GM23338 (cell line): ENCODE measurements at regions not wholly inside any gene's neighbourhood (a gene's known extent, or its start where the extent isn't known, plus 50 kb on each side); places are given as distances from the start of the nearest gene placed in this dataset.

Source experiments
- ATAC-seq: fragments of 200-7000 bp; cut with Tn5 transposase; 3 replicates; pipeline ENCODE4 v1.9.1; 2020
- DNase-seq: peaks from one replicate; pipeline ENCODE4 v3.0.0-alpha.2; 2015; ENCODE audit warnings: low spot score
- H2AFZ ChIP-seq: fragments of 200-600 bp; sonication (generic); 2 replicates; pipeline ENCODE4 v1.8.0; 2016; ENCODE audit warnings: antibody characterized with exemption, mild to moderate bottlenecking, moderate library complexity
- H3F3A ChIP-seq: fragments of 200-600 bp; sonication (generic); replicated peaks from 2 replicates; pipeline ENCODE4 v1.8.0; 2017; ENCODE audit warnings: antibody characterized with exemption, mixed run types, low read depth
- H3K27ac ChIP-seq: fragments of 200-600 bp; sonication (generic); 2 replicates; pipeline ENCODE4 v1.6.1; 2016; ENCODE audit warnings: low read depth
- H3K27me3 ChIP-seq: fragments of 200-600 bp; sonication (generic); 2 replicates; pipeline ENCODE4 v1.8.0; 2016; ENCODE audit warnings: mild to moderate bottlenecking, mixed run types, moderate library complexity; ENCODE audit not compliant: insufficient read depth
- H3K36me3 ChIP-seq: fragments of 200-600 bp; sonication (generic); 2 replicates; pipeline ENCODE4 v1.8.0; 2016; ENCODE audit warnings: mild to moderate bottlenecking; ENCODE audit not compliant: insufficient read depth
- H3K4me1 ChIP-seq: fragments of 200-600 bp; sonication (generic); 2 replicates; pipeline ENCODE4 v1.8.0; 2016; ENCODE audit warnings: mild to moderate bottlenecking, moderate library complexity; ENCODE audit not compliant: insufficient read depth
- H3K4me2 ChIP-seq: fragments of 200-600 bp; sonication (generic); 2 replicates; pipeline ENCODE4 v1.7.1; 2017; ENCODE audit warnings: mixed run types
- H3K4me3 ChIP-seq: fragments of 200-600 bp; sonication (generic); 2 replicates; pipeline ENCODE4 v1.6.1; 2016; ENCODE audit warnings: mixed run types
- H3K79me2 ChIP-seq: fragments of 200-600 bp; sonication (generic); replicated peaks from 2 replicates; pipeline ENCODE4 v1.8.0; 2017; ENCODE audit warnings: mild to moderate bottlenecking; ENCODE audit not compliant: insufficient read depth
- H3K9me2 ChIP-seq: fragments of 200-600 bp; sonication (generic); 2 replicates; pipeline ENCODE4 v1.8.0; 2017; ENCODE audit not compliant: insufficient read depth
- H4K20me1 ChIP-seq: fragments of 200-600 bp; sonication (generic); replicated peaks from 2 replicates; pipeline ENCODE4 v1.8.0; 2017; ENCODE audit warnings: mild to moderate bottlenecking; ENCODE audit not compliant: insufficient read depth
- H3K27ac Mint-ChIP-seq: 2 replicates; pipeline ENCODE4 v1.8.0; 2020; ENCODE audit warnings: inconsistent platforms, mild to moderate bottlenecking, moderate library complexity, mixed read lengths
- H3K27me3 Mint-ChIP-seq: 3 replicates; pipeline ENCODE4 v1.8.0; 2022; ENCODE audit warnings: low read depth, mild to moderate bottlenecking, moderate library complexity, mixed read lengths, inconsistent platforms; ENCODE audit not compliant: insufficient read depth, poor library complexity
- H3K36me3 Mint-ChIP-seq: 3 replicates; pipeline ENCODE4 v1.8.0; 2021; ENCODE audit warnings: low read depth, mild to moderate bottlenecking, inconsistent platforms, moderate library complexity, mixed read lengths
- H3K4me1 Mint-ChIP-seq: 3 replicates; pipeline ENCODE4 v1.8.0; 2020; ENCODE audit warnings: mild to moderate bottlenecking, inconsistent platforms, mixed read lengths
- H3K4me3 Mint-ChIP-seq: 3 replicates; pipeline ENCODE4 v1.8.0; 2021; ENCODE audit warnings: moderate library complexity, mild to moderate bottlenecking, inconsistent platforms, mixed read lengths
- H3K9me3 Mint-ChIP-seq: 3 replicates; pipeline ENCODE4 v1.8.0; 2020; ENCODE audit warnings: moderate library complexity, mild to moderate bottlenecking, inconsistent platforms, mixed read lengths
- EZH2phosphoT487 ChIP-seq: fragments of 200-600 bp; sonication (generic); IDR thresholded peaks from one replicate; pipeline ENCODE4 v1.8.1; 2018; ENCODE audit warnings: antibody characterized with exemption; ENCODE audit not compliant: unreplicated experiment
- JUNB ChIP-seq: IDR thresholded peaks from one replicate; pipeline ENCODE4 v1.6.1; 2016; ENCODE audit warnings: antibody characterized with exemption; ENCODE audit not compliant: unreplicated experiment
- POLR2AphosphoS5 ChIP-seq: IDR thresholded peaks from 2 replicates; pipeline ENCODE4 v1.6.1; 2016; ENCODE audit warnings: antibody characterized with exemption, low read depth
- STAT1 ChIP-seq: IDR thresholded peaks from one replicate; pipeline ENCODE4 v1.6.1; 2016; ENCODE audit warnings: antibody characterized with exemption; ENCODE audit not compliant: unreplicated experiment
- ZNF114 ChIP-seq: fragments of 250-450 bp; sonication (Bioruptor Pico); IDR thresholded peaks from 2 replicates; pipeline ENCODE4 v1.5.0; 2020; ENCODE audit warnings: mild to moderate bottlenecking, moderate library complexity
- ZNF331 ChIP-seq: fragments of 250-450 bp; sonication (Bioruptor Pico); IDR thresholded peaks from 2 replicates; pipeline ENCODE4 v1.5.0; 2020; ENCODE audit warnings: low read depth, mild to moderate bottlenecking, moderate library complexity
- TF ChIP-seq, protein P1 (sequence below): IDR thresholded peaks from 2 replicates; pipeline ENCODE4 v1.6.1; 2016; ENCODE audit warnings: antibody characterized with exemption
- TF ChIP-seq, protein P2 (sequence below), 2 experiments: fragments of 200-600 bp in 1 of 2; sonication (generic) in 1 of 2; conservative IDR thresholded peaks; 2 replicates each; pipeline versions ENCODE4 v1.5.1 to v1.6.1; 2016 to 2017; ENCODE audit warnings: antibody characterized with exemption in 2 of 2, low read depth in 2 of 2, mild to moderate bottlenecking in 2 of 2, moderate library complexity in 1 of 2
- TF ChIP-seq, protein P3 (sequence below): fragments of 250-450 bp; sonication (Bioruptor Pico); IDR thresholded peaks from 2 replicates; pipeline ENCODE4 v1.5.0; 2020; ENCODE audit warnings: mild to moderate bottlenecking, moderate library complexity

DNA sequence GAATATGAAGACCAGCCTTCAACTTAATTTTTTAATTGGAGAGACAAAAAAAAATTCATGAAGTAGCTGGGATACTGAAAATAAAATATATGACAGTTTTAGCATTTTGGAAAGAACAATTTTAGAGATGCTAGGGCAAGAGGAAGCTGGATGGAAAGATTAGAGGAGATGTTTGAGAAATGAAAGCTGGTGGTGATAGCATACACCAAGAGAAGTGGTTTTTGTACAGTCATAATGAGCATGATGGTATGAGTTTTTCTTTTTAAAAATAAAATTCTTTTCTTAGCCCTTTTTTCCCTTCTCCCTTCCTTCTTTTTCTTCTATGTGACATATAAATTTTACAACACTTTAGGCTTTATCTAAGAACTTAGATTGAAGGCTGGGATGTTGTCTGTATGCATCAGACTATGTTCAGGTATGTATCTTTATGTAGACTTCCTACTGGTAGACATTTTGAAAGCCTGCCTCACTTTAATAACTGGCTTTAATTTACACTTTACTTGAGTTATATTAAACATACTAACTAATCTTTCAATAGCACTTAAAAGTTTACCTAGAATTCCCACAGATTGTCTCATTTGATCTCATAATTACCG lies 522.5 kb downstream of the TLE4 start:
- no peaks in the 10 kb centered on the region for H3K79me2 ChIP-seq
- DNase-seq, result no peak
- no peaks in the 10 kb centered on the region for H3K27me3 Mint-ChIP-seq
- H3K4me1 ChIP-seq, result no peaks in the 10 kb centered on the region
- no peak overlapping the region for H3K27ac ChIP-seq
- TF ChIP-seq, protein P1, sequence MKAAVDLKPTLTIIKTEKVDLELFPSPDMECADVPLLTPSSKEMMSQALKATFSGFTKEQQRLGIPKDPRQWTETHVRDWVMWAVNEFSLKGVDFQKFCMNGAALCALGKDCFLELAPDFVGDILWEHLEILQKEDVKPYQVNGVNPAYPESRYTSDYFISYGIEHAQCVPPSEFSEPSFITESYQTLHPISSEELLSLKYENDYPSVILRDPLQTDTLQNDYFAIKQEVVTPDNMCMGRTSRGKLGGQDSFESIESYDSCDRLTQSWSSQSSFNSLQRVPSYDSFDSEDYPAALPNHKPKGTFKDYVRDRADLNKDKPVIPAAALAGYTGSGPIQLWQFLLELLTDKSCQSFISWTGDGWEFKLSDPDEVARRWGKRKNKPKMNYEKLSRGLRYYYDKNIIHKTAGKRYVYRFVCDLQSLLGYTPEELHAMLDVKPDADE, result no peak
- no peak for TF ChIP-seq JUNB
- H3K9me2 ChIP-seq, result 0 out of 2 replicates have a peak, but pooled peaks cover 4% of the 10 kb centered on the region
- no peak overlapping the region for H2AFZ ChIP-seq
- H4K20me1 ChIP-seq, result no peaks in the 10 kb centered on the region
- no peaks in the 10 kb centered on the region for H3K9me3 Mint-ChIP-seq
- H3K4me3 Mint-ChIP-seq, result no peak overlapping the region
- H3K4me3 ChIP-seq, result no peak overlapping the region
- no peaks in the 10 kb centered on the region for H3F3A ChIP-seq
- H3K4me2 ChIP-seq, result no peak overlapping the region
- no peaks in the 10 kb centered on the region for H3K27me3 ChIP-seq
- no peaks in the 10 kb centered on the region for H3K36me3 ChIP-seq
- ATAC-seq, result no peak
- no peak overlapping the region for H3K27ac Mint-ChIP-seq
- H3K36me3 Mint-ChIP-seq, result no peaks in the 10 kb centered on the region
- no peaks in the 10 kb centered on the region for H3K4me1 Mint-ChIP-seq

DNA sequence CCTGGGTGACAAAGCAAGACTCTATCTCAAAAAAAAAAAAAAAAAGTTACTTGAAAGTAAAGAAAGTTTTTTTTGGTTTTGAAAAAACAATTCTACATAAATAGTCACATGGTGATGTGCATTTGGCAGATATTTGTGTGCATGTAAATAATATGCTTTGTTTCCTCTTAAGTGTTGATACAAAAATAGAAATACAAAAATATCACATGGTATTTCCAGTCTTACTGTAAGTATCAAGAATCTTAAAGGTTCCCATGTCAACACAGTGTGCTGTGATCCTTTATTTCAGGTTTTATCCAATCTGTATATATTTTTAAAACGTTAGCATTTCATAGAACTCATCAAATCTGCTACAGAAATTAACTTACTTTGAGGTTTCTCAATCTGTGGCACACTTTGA lies 521.9 kb downstream of the TLE4 start:
- no peak overlapping the region for H3K4me3 ChIP-seq
- no peak overlapping the region for H3K4me2 ChIP-seq
- TF ChIP-seq POLR2AphosphoS5 (no peak), STAT1 (no peak), EZH2phosphoT487 (no peak), ZNF114 (CRISPR knock-in tag) (no peak)
- TF ChIP-seq, protein P2, sequence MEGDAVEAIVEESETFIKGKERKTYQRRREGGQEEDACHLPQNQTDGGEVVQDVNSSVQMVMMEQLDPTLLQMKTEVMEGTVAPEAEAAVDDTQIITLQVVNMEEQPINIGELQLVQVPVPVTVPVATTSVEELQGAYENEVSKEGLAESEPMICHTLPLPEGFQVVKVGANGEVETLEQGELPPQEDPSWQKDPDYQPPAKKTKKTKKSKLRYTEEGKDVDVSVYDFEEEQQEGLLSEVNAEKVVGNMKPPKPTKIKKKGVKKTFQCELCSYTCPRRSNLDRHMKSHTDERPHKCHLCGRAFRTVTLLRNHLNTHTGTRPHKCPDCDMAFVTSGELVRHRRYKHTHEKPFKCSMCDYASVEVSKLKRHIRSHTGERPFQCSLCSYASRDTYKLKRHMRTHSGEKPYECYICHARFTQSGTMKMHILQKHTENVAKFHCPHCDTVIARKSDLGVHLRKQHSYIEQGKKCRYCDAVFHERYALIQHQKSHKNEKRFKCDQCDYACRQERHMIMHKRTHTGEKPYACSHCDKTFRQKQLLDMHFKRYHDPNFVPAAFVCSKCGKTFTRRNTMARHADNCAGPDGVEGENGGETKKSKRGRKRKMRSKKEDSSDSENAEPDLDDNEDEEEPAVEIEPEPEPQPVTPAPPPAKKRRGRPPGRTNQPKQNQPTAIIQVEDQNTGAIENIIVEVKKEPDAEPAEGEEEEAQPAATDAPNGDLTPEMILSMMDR (conservative IDR thresholded peaks at IDR 0.05; ENCODE audit: low read depth in 2 of 2), result no peak
- H3K27me3 ChIP-seq, result no peaks in the 10 kb centered on the region
- no peaks in the 10 kb centered on the region for H3K4me1 ChIP-seq
- H3K36me3 Mint-ChIP-seq, result no peaks in the 10 kb centered on the region
- ATAC-seq (no peak), DNase-seq (no peak)
- H3K27me3 Mint-ChIP-seq, result no peaks in the 10 kb centered on the region
- H3K4me1 Mint-ChIP-seq, result no peaks in the 10 kb centered on the region
- no peaks in the 10 kb centered on the region for H3F3A ChIP-seq
- no peak overlapping the region for H2AFZ ChIP-seq
- H3K9me3 Mint-ChIP-seq, result no peaks in the 10 kb centered on the region
- 0 out of 2 replicates have a peak, but pooled peaks cover 4% of the 10 kb centered on the region for H3K9me2 ChIP-seq
- H3K79me2 ChIP-seq, result no peaks in the 10 kb centered on the region
- H3K36me3 ChIP-seq, result no peaks in the 10 kb centered on the region
- H3K27ac ChIP-seq, result no peak overlapping the region
- H4K20me1 ChIP-seq, result no peaks in the 10 kb centered on the region
- H3K4me3 Mint-ChIP-seq, result no peak overlapping the region
- no peak overlapping the region for H3K27ac Mint-ChIP-seq

DNA sequence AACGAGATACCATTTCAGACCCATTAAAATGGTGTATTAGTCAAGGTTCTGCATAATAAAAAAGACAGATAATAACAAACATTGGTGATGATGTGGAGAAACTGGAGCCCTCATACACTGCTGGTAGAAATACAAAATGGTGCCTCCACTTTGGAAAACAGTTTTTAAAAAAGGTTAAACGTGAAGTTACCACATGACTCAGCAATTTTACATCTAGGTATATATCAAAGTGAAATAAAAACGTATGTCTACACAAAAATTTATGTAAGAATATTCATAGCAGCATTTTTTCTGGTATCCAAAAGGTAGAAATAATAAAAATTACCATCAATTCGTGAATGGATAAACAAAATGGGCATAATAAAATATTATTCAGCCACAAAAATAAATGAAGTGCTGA lies 519.8 kb downstream of the TLE4 start:
- no peaks in the 10 kb centered on the region for H3K4me1 ChIP-seq
- H3K27ac Mint-ChIP-seq, result no peak overlapping the region
- no peak overlapping the region for H3K4me3 Mint-ChIP-seq
- H2AFZ ChIP-seq, result no peak overlapping the region
- H3K79me2 ChIP-seq, result no peaks in the 10 kb centered on the region
- H3K36me3 ChIP-seq, result no peaks in the 10 kb centered on the region
- ATAC-seq (no peak), DNase-seq (no peak)
- H3K4me3 ChIP-seq, result no peak overlapping the region
- no peak overlapping the region for H3K27ac ChIP-seq
- H3F3A ChIP-seq, result no peaks in the 10 kb centered on the region
- H3K9me2 ChIP-seq, result 0 out of 2 replicates have a peak, but pooled peaks cover 4% of the 10 kb centered on the region
- no peaks in the 10 kb centered on the region for H3K27me3 ChIP-seq
- no peaks in the 10 kb centered on the region for H4K20me1 ChIP-seq
- no peaks in the 10 kb centered on the region for H3K36me3 Mint-ChIP-seq
- no peaks in the 10 kb centered on the region for H3K9me3 Mint-ChIP-seq
- no peaks in the 10 kb centered on the region for H3K4me1 Mint-ChIP-seq
- H3K4me2 ChIP-seq, result no peak overlapping the region
- no peaks in the 10 kb centered on the region for H3K27me3 Mint-ChIP-seq
- no peak for TF ChIP-seq ZNF331
- TF ChIP-seq, protein P3, sequence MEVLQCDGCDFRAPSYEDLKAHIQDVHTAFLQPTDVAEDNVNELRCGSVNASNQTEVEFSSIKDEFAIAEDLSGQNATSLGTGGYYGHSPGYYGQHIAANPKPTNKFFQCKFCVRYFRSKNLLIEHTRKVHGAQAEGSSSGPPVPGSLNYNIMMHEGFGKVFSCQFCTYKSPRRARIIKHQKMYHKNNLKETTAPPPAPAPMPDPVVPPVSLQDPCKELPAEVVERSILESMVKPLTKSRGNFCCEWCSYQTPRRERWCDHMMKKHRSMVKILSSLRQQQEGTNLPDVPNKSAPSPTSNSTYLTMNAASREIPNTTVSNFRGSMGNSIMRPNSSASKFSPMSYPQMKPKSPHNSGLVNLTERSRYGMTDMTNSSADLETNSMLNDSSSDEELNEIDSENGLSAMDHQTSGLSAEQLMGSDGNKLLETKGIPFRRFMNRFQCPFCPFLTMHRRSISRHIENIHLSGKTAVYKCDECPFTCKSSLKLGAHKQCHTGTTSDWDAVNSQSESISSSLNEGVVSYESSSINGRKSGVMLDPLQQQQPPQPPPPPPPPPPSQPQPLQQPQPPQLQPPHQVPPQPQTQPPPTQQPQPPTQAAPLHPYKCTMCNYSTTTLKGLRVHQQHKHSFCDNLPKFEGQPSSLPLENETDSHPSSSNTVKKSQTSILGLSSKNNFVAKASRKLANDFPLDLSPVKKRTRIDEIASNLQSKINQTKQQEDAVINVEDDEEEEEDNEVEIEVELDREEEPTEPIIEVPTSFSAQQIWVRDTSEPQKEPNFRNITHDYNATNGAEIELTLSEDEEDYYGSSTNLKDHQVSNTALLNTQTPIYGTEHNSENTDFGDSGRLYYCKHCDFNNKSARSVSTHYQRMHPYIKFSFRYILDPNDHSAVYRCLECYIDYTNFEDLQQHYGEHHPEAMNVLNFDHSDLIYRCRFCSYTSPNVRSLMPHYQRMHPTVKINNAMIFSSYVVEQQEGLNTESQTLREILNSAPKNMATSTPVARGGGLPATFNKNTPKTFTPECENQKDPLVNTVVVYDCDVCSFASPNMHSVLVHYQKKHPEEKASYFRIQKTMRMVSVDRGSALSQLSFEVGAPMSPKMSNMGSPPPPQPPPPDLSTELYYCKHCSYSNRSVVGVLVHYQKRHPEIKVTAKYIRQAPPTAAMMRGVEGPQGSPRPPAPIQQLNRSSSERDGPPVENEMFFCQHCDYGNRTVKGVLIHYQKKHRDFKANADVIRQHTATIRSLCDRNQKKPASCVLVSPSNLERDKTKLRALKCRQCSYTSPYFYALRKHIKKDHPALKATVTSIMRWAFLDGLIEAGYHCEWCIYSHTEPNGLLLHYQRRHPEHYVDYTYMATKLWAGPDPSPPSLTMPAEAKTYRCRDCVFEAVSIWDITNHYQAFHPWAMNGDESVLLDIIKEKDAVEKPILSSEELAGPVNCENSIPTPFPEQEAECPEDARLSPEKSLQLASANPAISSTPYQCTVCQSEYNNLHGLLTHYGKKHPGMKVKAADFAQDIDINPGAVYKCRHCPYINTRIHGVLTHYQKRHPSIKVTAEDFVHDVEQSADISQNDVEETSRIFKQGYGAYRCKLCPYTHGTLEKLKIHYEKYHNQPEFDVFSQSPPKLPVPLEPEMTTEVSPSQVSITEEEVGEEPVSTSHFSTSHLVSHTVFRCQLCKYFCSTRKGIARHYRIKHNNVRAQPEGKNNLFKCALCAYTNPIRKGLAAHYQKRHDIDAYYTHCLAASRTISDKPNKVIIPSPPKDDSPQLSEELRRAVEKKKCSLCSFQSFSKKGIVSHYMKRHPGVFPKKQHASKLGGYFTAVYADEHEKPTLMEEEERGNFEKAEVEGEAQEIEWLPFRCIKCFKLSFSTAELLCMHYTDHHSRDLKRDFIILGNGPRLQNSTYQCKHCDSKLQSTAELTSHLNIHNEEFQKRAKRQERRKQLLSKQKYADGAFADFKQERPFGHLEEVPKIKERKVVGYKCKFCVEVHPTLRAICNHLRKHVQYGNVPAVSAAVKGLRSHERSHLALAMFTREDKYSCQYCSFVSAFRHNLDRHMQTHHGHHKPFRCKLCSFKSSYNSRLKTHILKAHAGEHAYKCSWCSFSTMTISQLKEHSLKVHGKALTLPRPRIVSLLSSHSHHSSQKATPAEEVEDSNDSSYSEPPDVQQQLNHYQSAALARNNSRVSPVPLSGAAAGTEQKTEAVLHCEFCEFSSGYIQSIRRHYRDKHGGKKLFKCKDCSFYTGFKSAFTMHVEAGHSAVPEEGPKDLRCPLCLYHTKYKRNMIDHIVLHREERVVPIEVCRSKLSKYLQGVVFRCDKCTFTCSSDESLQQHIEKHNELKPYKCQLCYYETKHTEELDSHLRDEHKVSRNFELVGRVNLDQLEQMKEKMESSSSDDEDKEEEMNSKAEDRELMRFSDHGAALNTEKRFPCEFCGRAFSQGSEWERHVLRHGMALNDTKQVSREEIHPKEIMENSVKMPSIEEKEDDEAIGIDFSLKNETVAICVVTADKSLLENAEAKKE, result no peak
- TF ChIP-seq EZH2phosphoT487, result no peak
